Thoracic aorta (tissue), 2 donors: ENCODE measurements at regions not wholly inside any gene's neighbourhood (a gene's known extent, or its start where the extent isn't known, plus 50 kb on each side); places are given as distances from the start of the nearest gene placed in this dataset.

Experiments used
- ATAC-seq: fragments of 150-250 bp; one replicate; pipeline ENCODE4 v1.8.0; 2017; ENCODE audit warnings: low read depth; ENCODE audit not compliant: insufficient number of reproducible peaks, low FRiP score
- DNase-seq: peaks from one replicate; pipeline ENCODE4 v3.0.0-alpha.2; 2020; ENCODE audit warnings: low spot score
- H3K27ac ChIP-seq, 2 donors: fragments of 200-600 bp; sonication (generic); 1 replicate in 1 of 2; 2 replicates in 1 of 2; pipeline ENCODE4 v1.5.1; 2016; ENCODE audit warnings: mild to moderate bottlenecking in 2 of 2, moderate library complexity in 2 of 2
- H3K27me3 ChIP-seq: fragments of 200-600 bp; sonication (generic); replicated peaks from 2 replicates; pipeline ENCODE4 v1.6.0; 2016; ENCODE audit warnings: mild to moderate bottlenecking; ENCODE audit not compliant: insufficient read depth
- H3K36me3 ChIP-seq: fragments of 200-600 bp; sonication (generic); one replicate; pipeline ENCODE4 v1.5.1; 2016
- H3K4me1 ChIP-seq, 2 donors: fragments of 200-600 bp; sonication (generic); 1 replicate in 1 of 2; 2 replicates in 1 of 2; pipeline versions ENCODE4 v1.5.1 to v1.6.0; 2016; ENCODE audit warnings: low read depth in 2 of 2, mild to moderate bottlenecking in 1 of 2; ENCODE audit not compliant: control insufficient read depth in 1 of 2
- H3K4me3 ChIP-seq: fragments of 200-600 bp; sonication (generic); 2 replicates; pipeline ENCODE4 v1.5.1; 2016; ENCODE audit warnings: mild to moderate bottlenecking
- H3K9me3 ChIP-seq: fragments of 200-600 bp; sonication (generic); 2 replicates; pipeline ENCODE4 v1.5.1; 2016
- CTCF ChIP-seq: fragments of 200-600 bp; sonication (generic); IDR thresholded peaks from one replicate; pipeline ENCODE4 v1.5.1; 2019; ENCODE audit warnings: antibody characterized with exemption

- no peak overlapping the region for H3K27ac ChIP-seq
- ATAC-seq: no peak
- H3K36me3 ChIP-seq: no peaks in the 10 kb centered on the region
- no peak for DNase-seq
- peaks cover 3 to 10% of the 10 kb centered on the region in 2 donors for H3K4me1 ChIP-seq
- TF ChIP-seq CTCF: no peak
- H3K27me3 ChIP-seq: no peaks in the 10 kb centered on the region
- H3K4me3 ChIP-seq: no peak overlapping the region
- H3K9me3 ChIP-seq: no peaks in the 10 kb centered on the region
Measured at GRCh38 chr2:48132271-48132625, 182.2 kb upstream of the FOXN2 start.

DNA sequence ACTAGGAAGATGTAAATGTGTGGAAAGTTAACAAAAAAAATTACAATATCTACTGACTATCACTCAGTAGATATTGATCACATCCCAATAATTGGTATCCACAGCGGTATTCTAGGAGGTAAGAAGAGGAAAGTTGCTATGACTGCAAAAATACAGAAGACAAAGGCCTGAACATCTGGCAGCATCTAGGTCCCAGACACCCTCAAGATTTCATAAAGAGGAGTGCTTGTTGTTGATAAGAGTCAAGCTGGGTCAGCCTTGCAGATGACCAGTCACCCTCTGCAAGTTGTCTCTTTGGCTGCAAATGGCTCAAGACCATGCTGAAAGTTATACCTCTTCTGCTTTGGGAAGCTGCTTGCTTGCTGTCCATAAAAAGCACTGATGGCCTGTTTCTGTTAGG, 179.8 kb upstream of the FOXN2 start:
- ATAC-seq (no peak), DNase-seq (no peak)
- Histone ChIP-seq H3K27me3 (no peaks in the 10 kb centered on the region), H3K27ac (no peak overlapping the region), H3K4me1 (peaks cover 3 to 10% of the 10 kb centered on the region in 2 donors), H3K9me3 (no peaks in the 10 kb centered on the region), H3K36me3 (no peaks in the 10 kb centered on the region), H3K4me3 (no peak overlapping the region)
- TF ChIP-seq CTCF: no peak

DNA sequence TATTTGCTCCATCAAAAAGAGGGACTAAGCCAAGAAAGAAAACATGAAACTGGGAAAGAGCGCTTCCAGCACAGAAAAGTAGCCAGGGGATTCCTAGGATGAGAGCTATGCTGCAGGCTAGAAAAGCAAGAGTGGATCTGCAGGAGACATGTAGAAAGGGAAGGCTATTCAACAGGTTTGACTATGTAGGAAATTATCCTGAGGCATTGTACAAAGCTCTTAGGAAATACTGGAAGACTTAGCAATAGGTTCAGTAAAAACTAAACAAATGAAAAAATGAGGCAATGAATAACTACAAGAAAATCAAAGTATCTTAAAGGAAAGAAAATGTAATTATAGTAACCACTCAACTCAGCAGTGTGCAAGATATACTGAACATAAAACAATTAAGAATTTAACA, 178.7 kb upstream of the FOXN2 start:
- Histone ChIP-seq H3K9me3 (no peaks in the 10 kb centered on the region), H3K27ac (no peak overlapping the region), H3K36me3 (no peaks in the 10 kb centered on the region), H3K4me3 (no peak overlapping the region), H3K4me1 (peaks cover 3 to 10% of the 10 kb centered on the region in 2 donors), H3K27me3 (no peaks in the 10 kb centered on the region)
- TF ChIP-seq CTCF: no peak
- no peak for DNase-seq
- ATAC-seq: no peak

GRCh38 chr2:48137829-48138228, 176.7 kb upstream of the FOXN2 start:
- no peaks in the 10 kb centered on the region for H3K27me3 ChIP-seq
- no peak for ATAC-seq
- no peaks in the 10 kb centered on the region for H3K36me3 ChIP-seq

DNA sequence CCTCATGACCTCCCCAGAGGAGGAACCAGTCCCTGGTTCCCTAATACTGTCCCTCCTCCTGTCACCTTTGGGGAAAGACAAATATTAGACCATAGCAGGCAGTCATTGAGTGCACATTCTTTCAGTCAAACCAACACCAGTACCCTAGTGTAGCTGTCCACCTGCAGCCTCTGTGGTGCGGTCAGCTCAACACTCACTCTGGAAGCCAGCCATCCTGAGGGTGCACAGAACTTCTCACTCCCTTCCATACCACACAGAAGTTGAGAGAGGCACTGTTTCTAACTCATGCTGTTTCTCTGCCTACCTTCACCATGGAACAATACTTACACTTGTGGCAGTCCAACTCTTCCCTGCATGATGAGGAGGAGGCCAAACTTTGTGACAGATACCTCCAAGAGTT, 175.6 kb upstream of the FOXN2 start:
- TF ChIP-seq CTCF: no peak
- no peaks in the 10 kb centered on the region for H3K27me3 ChIP-seq
- DNase-seq (no peak), ATAC-seq (no peak)
- H3K4me1 ChIP-seq: no peaks in the 10 kb centered on the region
- H3K4me3 ChIP-seq: no peak overlapping the region
- no peak overlapping the region for H3K27ac ChIP-seq
- H3K9me3 ChIP-seq: no peaks in the 10 kb centered on the region
- no peaks in the 10 kb centered on the region for H3K36me3 ChIP-seq

More at GRCh38 chr2:48137829-48138228, 176.7 kb upstream of the FOXN2 start:
- no peak for TF ChIP-seq CTCF
- Histone ChIP-seq H3K4me1 (no peaks in the 10 kb centered on the region), H3K27ac (no peak overlapping the region), H3K4me3 (no peak overlapping the region), H3K9me3 (no peaks in the 10 kb centered on the region)
- no peak for DNase-seq
